ENCODE measurements at regions not wholly inside any gene's neighbourhood (a gene's known extent, or its start where the extent isn't known, plus 50 kb on each side); places are given as distances from the start of the nearest gene placed in this dataset.
"Not testable (repeated sequence)": the region's sequence is repeated elsewhere in the genome, so short reads cannot be mapped to it uniquely, and the experiment has no call there.

GRCh38 chr6:19333936-19334335 is 503.2 kb upstream of the ID4 start:
- FAIRE-seq: no peak

DNA sequence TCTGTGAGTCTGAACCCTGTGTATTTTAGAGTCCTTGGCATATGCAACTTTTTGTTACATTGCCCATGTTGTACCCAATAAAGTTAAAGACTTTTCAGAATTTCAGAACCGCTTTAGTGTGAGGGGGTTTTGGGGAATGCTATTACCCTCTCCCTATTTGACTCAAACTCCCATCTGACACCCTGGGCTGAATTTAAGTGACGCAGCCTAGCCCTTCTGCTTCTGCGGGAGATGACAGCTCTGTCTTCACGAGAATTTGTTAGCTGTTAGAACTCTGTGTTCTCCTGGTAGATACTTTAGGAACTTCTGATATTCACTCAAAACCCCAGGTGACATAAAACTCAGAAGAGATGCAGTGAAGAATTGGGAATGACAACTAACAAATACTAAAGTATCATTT is 500.6 kb upstream of the ID4 start:
- FAIRE-seq: no peak

DNA sequence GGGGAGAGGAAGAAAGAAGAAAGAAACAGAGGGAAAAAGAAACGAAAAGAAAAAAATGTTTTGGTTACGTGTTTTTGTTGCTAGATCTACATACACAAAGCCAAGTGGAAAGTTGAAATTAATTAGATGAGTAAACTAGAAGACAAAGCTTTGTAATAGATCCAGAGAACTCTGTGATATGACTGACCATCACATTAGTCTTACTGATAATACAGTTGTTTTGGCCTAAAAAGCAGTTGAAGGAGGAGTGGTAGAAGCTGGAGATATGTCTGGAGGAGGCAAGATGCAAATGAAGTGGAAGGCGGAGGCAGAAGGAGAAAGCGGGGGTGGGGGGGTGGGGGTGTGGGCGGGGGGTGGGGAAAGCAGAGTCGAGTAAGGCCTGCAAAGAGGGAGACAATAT is 500.1 kb upstream of the ID4 start:
- FAIRE-seq: no peak

DNA sequence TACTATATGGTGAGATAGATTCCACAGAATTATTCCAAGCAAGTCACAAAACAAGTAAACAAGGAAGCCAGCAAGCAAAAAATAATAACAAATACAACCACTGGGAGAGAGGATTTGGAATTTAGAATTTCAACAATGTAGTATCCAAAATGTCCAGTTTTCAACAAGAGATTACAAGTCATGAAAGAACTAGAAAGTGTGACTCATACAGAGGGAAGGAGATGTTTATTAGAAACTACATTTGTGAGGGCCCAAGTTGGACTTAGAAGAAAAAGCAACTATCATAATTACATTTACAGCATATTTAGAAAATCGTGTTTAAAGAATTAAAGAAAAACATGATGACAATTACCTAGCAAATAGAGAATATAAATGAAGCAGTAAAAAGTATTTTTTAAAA is 494.6 kb upstream of the ID4 start:
- FAIRE-seq: no peak

- FAIRE-seq: no peak
Observed at GRCh38 chr6:19349429-19349828, 487.7 kb upstream of the ID4 start.

DNA sequence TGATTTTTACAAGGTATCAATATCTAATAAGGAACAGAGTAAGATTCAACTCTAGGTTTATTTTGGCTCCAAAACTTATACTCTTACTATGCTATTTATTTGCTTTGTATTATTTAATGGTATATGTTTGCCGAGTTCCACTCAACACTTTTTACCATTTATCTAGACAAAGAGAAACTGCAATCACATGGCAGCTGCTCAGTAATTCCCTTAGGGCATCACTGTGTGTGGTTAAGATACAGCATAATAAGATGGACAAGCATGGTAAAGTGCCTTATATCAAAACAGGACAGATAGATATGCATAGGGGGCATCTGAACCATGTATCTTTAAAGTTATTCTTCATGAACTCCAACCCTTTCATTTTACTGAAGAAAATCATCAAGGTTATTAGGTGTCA is 483.0 kb upstream of the ID4 start:
- FAIRE-seq: no peak

DNA sequence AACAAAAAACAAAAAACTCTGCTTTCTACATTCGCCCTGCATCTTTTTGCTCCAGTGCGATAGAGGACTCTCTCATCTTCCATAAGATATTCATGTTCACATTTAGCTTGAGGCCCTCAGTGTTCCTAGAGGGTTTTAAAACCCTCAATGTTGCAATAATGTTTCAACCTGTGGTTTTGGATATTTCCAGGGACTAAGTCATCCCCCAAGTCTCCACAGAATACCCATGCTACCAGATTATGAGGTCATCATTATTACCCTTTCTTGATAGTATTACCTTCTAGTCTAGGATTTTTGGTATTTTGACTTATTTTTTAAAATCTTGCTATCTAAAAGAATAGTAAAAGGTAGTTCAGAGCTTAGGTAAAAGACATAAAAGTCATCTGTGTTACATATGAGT is 480.5 kb upstream of the ID4 start:
- FAIRE-seq: no peak

GRCh38 chr6:19362396-19362795 is 474.8 kb upstream of the ID4 start:
- FAIRE-seq: no peak

- no peak for FAIRE-seq
Observed at GRCh38 chr6:19368511-19368910, 468.7 kb upstream of the ID4 start.

DNA sequence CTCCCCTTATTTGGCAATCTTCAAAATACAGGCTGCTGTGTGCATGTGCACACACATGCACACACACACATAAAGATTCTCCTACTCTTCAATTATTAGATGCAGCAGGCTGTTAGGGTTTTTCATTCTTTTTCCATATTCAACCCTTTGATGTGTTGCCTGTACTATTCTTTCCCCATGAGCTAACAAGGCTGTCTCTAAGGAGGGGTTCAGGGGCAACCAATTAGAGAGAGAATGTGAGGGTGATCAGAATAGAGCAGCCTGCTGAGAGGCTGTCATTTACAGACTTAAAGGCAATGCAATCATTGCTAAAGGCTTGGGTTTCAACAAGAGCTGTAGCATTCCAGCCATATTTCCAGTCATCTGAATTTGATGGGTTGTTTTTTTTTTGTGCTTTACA is 467.4 kb upstream of the ID4 start:
- no peak for FAIRE-seq

DNA sequence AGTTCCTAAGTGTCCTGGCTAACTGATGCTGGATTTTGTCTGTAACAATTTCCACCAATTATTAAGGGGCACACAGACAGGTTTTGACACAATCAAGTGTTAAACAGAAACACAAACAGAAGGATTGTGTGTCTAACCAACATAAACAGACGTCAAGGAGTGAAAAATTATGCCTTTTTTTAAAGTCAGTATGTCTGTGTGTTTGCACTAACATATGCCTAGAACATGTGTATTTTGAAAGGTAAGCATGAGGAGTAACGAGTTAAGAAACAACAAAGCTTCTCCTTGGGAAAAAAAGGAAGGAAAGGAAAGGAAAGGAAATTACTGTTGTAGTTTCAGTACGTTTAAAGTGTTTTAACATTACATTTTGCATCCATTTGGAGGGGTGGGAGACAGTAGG is 466.3 kb upstream of the ID4 start:
- no peak for FAIRE-seq

DNA sequence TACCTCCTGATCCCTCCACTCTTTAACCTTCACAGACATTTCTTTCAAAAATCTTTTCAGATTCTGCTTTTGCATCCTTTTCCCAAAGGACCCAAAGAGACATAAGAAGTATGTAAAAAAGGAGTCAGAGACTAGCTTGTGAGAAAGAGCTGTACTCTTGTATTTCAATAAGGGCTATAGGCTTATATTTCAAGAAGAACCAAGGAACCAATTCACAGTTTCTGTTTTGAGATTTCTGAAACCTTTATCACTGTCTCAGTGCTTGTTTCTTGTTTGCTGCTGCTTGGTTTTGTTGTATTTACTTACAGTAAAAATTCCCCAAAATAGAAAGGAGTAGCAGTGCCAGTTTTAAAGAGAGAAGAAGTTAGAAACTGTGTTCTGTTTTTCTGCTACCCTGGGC is 461.6 kb upstream of the ID4 start:
- no peak for FAIRE-seq

- FAIRE-seq: no peak
Observed at GRCh38 chr6:19377722-19378121, 459.4 kb upstream of the ID4 start.

DNA sequence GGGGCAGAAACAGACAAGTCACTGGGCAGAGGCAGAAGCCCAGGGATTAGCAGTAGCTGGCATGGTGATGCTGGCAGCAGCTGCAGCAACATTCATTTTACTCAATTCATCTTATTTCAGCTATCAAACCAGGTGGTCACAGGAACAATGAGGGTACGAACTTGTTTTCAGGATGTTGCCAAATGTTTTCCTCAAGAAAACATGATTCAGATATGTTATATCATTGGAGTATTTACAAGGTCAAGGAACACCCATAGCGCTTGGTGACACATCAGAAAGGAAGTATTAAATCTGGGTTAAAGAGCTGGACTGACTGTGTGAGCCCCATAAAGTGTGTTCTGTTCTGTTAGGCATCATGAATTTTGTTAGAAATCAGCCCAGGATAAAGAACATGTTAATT is 456.9 kb upstream of the ID4 start:
- FAIRE-seq: no peak

- peak; percentile 88 for FAIRE-seq
Observed at GRCh38 chr6:19382676-19383075, 454.5 kb upstream of the ID4 start.

- no peak for FAIRE-seq
Observed at GRCh38 chr6:19391926-19392325, 445.2 kb upstream of the ID4 start.

GRCh38 chr6:19394051-19394450 is 443.1 kb upstream of the ID4 start:
- FAIRE-seq: no peak

DNA sequence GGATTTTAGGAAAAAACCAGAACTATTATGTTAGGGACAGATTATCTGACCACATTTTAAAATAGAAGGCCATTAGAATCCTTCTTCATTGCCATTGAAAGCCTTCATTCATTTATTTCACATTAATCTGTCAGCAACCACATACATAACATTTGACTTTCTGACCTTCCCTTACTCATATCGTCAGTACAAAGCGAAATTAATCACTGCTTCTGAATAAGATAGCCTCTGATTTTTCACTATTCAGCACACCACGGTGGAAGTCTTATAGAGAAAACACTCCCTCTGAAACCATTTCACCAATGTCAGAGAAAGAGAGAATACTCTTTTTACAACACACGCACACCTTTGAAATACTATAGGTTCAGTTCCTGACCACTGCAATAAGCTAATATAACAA is 442.5 kb upstream of the ID4 start:
- FAIRE-seq: no peak

DNA sequence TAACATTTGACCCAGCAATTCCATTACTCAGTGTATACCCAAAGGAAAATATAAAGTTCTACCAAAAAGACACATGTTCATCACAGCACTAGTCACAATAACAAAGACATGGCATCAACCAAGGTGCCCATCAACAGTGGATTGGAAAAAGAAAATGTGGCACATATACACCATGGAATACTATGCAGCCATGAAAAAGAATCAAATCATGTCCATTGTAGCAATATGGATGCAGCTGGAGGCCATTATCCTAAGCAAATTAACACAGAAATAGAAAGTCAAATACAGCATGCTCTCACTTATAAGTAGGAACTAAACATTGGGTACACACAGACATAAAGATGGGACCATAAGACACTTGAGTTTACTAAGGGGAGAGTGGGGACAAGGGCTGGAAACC is 441.9 kb upstream of the ID4 start:
- no peak for FAIRE-seq

DNA sequence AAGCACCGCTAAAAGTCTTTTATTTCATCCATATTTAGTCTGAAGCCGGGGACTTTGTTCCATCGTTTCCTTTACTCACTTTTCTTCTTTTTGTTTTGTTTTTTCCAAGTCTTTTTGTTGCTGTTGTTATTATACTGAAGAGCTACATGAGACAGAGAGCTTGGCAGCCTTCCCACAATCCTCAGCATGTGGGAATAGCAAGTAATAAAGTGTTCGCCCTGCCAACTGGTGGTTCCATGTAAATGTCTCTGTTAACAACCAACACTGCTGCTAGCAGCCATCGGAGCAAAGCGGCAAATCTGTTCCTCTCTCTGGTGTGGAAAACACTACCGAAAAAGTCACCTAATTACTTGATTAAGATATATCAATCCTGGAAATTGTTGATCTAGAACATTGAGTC is 437.8 kb upstream of the ID4 start:
- no peak for FAIRE-seq

- not testable (repeated sequence) for FAIRE-seq
Observed at GRCh38 chr6:19404884-19405283, 432.3 kb upstream of the ID4 start.

DNA sequence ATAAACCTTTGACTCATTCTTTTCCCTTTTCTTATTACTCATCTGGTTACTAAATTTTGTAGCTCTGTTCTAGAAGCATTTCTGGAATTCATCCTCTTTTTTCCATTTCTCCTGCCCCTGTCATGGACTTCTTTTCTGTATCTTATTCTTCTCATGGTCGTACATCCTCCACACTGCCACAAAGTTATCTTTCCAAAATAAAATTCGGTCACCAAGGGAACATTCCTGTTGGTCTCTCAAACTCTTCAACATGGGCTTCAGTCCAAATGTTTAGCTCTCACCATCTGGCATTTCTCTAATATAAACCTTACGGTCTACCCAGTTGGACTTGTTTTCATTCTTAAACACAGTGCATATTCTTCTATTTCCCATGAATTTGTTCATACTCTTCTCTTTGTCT is 428.8 kb upstream of the ID4 start:
- FAIRE-seq: no peak

GRCh38 chr6:19410481-19410880 is 426.7 kb upstream of the ID4 start:
- FAIRE-seq: no peak

DNA sequence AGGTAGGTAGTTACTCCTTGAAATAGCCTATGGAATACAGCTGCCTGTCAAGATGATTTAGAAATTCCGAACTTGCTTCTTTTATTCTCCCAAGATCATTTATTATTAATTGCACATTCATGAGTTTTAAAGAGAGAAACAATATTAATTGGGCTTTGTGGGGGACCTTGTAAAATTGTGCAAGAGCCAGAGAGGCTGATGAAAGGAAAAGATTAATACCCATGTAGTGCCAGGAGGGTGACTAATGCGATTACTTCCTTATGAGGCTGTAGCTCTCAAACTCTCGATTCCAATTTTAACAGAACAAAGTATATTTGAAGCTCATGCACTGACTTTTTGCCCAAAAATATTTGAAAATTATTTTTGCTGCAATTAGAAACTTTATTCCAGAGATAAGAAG is 423.8 kb upstream of the ID4 start:
- FAIRE-seq: no peak

- no peak for FAIRE-seq
Observed at GRCh38 chr6:19415605-19416326, 421.4 kb upstream of the ID4 start.

DNA sequence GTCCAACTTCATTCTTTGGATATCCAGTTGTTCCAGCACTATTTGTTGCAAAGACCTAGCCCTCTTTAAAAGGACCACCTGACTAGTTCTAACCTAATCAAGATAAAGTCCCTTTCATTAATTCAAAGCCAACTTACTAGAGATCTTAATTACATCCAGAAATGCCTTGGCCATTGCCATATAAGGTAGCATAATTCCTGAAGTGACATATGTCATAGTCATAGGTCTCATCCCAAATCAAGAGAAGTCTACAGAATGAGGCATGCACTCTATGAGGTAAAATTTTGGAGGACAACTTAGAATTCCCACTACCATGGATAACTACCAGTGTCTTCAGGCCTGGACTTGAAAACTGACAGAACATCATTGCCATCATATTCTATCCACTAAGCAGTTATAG is 420.4 kb upstream of the ID4 start:
- FAIRE-seq: no peak
